Activated naive CD8-positive, alpha-beta T cell (primary cell): ENCODE measurements at regions not wholly inside any gene's neighbourhood (a gene's known extent, or its start where the extent isn't known, plus 50 kb on each side); places are given as distances from the start of the nearest gene placed in this dataset.
A peak's percentile ranks its signal among the peaks of the same experiment; 100 is the strongest.
"Not testable (repeated sequence)": the region's sequence is repeated elsewhere in the genome, so short reads cannot be mapped to it uniquely, and the experiment has no call there.

ENCODE experiments used
- H3K27ac Mint-ChIP-seq: one replicate; pipeline ENCODE4 v1.8.0; 2021; ENCODE audit warnings: mixed read lengths
- H3K27me3 Mint-ChIP-seq: one replicate; pipeline ENCODE4 v1.8.0; 2021; ENCODE audit warnings: mixed read lengths
- H3K36me3 Mint-ChIP-seq: one replicate; pipeline ENCODE4 v1.8.0; 2021; ENCODE audit warnings: mixed read lengths
- H3K4me1 Mint-ChIP-seq: one replicate; pipeline ENCODE4 v1.8.0; 2021; ENCODE audit warnings: low read depth, mixed read lengths
- H3K4me3 Mint-ChIP-seq: one replicate; pipeline ENCODE4 v1.8.0; 2021; ENCODE audit warnings: mild to moderate bottlenecking, mixed read lengths
- H3K9me3 Mint-ChIP-seq: one replicate; pipeline ENCODE4 v1.8.0; 2021; ENCODE audit warnings: low read depth, mixed read lengths

DNA sequence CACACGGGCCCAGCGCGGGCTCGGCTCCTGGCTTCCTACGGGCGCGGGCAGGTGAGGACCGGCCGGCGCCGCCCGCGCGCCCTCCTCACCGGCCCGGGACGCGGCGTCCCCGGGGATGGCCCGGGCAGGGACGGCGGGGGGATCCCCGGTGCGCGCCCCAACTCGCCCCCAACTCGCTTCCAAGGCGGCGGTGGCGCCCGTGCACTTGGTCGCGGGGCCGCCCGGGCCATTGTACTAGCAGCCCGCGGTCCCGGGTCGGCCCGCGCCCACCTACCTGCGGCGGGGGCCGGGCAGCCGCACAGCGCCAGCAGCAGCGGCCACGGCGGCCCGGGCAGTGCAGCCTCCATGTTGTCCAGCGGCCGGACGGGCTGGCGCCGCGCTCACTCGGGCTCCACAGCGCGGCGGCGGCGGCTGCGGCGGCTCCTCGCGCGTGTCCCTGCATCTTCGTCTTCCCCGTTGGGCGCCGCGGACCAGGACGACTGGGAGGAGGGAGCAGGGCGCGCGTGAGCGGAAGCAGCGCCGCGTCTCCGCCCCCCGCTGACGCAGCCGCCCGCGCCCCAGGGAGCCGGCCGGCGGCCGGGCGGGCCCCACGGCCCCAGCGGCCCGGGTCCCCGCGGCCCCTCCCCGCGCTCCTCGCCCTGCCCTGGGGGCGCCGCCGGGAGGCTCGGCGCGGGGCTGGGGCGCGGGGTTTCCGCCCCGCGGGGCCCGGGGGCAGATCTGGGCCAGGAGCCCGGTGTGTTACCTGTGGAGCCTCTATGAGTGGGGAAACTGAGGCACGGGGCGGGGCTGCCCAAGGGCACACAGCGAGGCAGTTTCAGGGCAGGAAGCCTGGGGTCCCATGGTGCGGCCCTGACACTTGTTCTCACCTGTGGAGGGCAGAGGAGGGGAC is 159.3 kb upstream of the GRK3 start:
- H3K9me3 Mint-ChIP-seq, result no peaks in the 10 kb centered on the region
- peak overlapping the region; percentile 38 for H3K27ac Mint-ChIP-seq
- H3K27me3 Mint-ChIP-seq, result no peaks in the 10 kb centered on the region
- no peaks in the 10 kb centered on the region for H3K36me3 Mint-ChIP-seq
- peak overlapping the region; percentile 80 for H3K4me3 Mint-ChIP-seq
- H3K4me1 Mint-ChIP-seq, result peaks cover 33% of the 10 kb centered on the region

DNA sequence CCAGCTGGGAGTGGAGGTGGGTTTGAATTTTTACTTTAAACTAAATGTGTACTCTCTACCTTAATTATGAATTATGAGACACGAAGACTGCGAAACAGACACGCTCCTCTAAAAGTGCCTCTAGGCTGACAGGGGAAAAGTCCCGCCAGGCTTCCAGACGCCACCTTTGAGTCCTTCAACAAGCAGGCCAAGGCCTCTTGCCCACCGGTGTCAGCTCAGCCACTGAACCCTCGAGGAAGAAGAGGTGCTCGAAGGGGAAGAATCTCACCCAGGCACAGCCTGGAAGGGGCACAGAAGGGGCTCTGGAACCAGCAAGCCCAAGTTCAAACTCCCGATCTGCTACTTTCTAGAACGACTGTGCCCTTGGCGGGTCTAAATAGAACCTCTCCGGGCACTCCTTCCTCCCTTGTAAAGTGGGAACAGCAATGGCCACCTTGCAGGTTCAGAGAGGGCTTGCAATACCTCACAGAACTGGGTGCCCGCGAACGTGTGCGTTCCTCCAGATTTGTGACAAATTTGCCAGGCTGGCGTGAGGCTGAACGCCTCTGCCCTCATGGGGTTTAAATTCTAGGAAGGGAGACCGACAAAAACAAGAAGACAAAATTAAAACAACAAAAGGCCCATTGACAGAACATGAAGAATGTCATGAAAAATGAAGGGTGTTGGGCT is 158.5 kb upstream of the GRK3 start:
- no peaks in the 10 kb centered on the region for H3K36me3 Mint-ChIP-seq
- no peaks in the 10 kb centered on the region for H3K27me3 Mint-ChIP-seq
- peak overlapping the region; percentile 38 for H3K27ac Mint-ChIP-seq
- H3K4me1 Mint-ChIP-seq, result peaks cover 35% of the 10 kb centered on the region
- H3K9me3 Mint-ChIP-seq, result no peaks in the 10 kb centered on the region
- peak overlapping the region; percentile 80 for H3K4me3 Mint-ChIP-seq

DNA sequence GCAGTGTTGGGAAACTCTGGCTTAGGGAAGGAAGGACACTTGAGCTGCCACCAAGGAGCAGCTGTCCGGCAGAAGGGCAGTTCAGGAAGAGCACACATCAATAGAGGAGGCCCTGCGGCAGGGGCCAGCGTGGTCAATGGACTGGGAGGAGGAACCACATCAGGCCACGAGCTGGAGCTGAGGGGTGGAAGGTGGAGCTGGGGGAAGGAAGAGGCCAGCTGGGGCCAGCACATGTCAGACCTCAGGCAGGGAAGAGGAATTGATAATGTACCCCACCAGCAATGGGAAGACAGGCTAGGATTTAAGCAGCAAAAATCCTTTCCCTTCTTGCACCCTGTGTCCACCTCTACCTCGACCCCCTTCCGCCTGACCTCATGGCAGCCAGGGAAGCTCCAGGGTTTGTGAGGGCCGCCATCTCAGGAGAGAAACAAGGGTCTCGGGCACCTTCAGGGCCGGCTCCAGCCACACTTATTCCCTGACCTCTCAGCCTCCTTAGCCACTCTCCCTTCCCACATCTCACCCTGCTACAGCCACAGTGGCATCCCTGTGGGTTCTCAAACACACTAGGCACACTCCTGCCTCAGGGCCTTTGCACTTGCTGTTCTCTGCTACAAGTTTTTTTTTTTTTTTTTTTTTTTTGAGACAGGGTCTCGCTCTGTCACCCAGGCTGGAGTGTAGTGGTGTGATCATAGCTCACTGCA is 157.8 kb upstream of the GRK3 start:
- Mint-ChIP-seq H3K9me3 (no peaks in the 10 kb centered on the region), H3K27ac (no peak overlapping the region), H3K36me3 (no peaks in the 10 kb centered on the region), H3K4me1 (peaks cover 31% of the 10 kb centered on the region), H3K27me3 (no peaks in the 10 kb centered on the region), H3K4me3 (peak overlapping the region; percentile 80)

DNA sequence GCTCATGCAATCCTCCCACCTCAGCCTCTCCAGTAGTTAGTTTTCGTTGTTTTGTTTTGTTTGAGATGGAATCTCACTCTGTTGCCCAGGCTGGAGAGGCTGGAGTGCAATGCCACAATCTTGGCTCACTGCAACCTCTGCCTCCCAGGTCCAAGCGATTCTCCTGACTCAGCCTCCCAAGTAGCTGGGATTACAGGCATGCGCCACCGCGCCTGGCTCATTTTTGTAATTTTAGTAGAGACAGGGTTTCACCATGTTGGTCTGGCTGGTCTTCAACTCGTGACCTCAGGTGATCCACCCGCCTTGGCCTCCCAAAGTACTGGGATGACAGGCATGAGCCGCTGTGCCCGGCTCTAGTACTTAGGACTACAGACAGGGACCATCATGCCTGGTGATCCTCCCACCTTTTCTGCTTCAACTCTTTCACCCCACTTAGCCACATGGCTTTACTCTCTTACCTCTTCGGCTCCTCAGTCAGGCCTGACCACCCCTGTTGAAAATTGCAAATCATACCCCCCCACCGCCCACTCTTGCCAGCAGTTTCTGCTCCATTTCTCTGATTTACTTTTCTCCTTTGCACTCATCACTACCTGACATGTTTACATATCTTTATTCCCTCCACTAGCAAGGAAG is 157.1 kb upstream of the GRK3 start:
- Mint-ChIP-seq H3K4me1 (peaks cover 24% of the 10 kb centered on the region), H3K27me3 (no peaks in the 10 kb centered on the region), H3K9me3 (no peaks in the 10 kb centered on the region), H3K27ac (peak overlapping the region; percentile 13), H3K4me3 (peak overlapping the region; percentile 80), H3K36me3 (no peaks in the 10 kb centered on the region)

DNA sequence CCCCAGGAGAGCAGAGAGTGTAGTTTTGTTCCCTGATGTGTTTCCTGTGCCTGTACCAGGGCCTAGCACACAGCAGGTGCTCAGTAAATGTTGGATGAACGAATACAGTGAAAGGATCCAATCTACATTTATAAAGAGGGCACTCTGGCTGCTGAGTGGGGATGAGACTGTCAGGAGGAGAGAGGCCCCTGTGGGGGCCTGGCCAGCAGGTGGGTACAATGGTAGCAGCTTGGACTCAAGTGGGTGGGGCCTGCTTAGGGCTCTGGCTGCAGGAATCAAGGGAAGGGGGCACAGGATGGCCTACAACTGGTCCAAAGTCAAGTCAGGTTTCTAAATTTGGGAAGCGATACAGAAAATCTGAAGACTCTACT is 156.6 kb upstream of the GRK3 start:
- no peak overlapping the region for H3K4me3 Mint-ChIP-seq
- H3K36me3 Mint-ChIP-seq, result no peaks in the 10 kb centered on the region
- no peaks in the 10 kb centered on the region for H3K9me3 Mint-ChIP-seq
- no peaks in the 10 kb centered on the region for H3K27me3 Mint-ChIP-seq
- H3K4me1 Mint-ChIP-seq, result peaks cover 22% of the 10 kb centered on the region
- peak overlapping the region; percentile 13 for H3K27ac Mint-ChIP-seq

DNA sequence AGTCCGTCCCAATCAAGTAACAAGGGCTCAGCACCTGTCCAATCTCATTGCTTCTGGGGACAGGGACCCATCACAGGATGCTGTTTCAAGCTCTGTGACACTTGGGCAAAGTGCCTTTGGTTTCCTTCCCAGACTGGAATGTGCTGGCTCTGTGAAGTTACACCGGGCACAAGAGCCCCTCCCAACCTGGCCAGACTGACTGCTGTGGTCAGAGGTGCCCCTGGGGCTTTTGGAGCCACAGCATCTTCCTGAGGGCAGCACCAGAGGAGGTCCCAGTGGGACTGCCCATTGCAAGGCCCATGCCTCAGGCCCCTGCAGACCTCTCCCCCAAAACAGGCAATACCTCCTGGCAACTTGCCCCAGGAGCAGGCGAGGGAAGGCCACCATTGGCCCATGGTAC is 155.2 kb upstream of the GRK3 start:
- Mint-ChIP-seq H3K27me3 (peaks cover 4% of the 10 kb centered on the region), H3K27ac (no peak overlapping the region), H3K4me1 (peaks cover 9% of the 10 kb centered on the region), H3K4me3 (no peak overlapping the region), H3K36me3 (no peaks in the 10 kb centered on the region), H3K9me3 (no peaks in the 10 kb centered on the region)

DNA sequence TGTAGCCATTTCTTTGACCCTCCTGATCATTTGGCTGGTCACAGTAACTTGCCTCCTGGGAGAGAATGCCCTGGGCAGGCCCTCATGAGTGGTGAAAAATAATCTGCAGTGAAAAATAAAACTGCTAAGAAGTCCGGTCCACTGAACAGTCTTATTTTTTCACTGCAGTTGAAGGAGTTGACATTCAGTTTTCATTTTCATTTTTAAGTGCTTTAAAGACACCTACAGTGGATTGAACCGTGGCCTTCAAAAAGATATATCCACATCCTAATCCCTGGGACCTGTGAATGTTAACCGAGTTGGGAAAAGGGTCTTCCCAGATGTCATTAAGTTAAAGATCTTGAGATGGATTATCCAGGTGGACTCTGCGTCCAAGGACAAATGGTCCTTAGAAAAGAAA is 153.6 kb upstream of the GRK3 start:
- no peaks in the 10 kb centered on the region for H3K9me3 Mint-ChIP-seq
- H3K36me3 Mint-ChIP-seq, result no peaks in the 10 kb centered on the region
- H3K4me3 Mint-ChIP-seq, result no peak overlapping the region
- H3K4me1 Mint-ChIP-seq, result peaks cover 6% of the 10 kb centered on the region
- peak overlapping the region; percentile 5 for H3K27ac Mint-ChIP-seq
- H3K27me3 Mint-ChIP-seq, result peaks cover 4% of the 10 kb centered on the region

DNA sequence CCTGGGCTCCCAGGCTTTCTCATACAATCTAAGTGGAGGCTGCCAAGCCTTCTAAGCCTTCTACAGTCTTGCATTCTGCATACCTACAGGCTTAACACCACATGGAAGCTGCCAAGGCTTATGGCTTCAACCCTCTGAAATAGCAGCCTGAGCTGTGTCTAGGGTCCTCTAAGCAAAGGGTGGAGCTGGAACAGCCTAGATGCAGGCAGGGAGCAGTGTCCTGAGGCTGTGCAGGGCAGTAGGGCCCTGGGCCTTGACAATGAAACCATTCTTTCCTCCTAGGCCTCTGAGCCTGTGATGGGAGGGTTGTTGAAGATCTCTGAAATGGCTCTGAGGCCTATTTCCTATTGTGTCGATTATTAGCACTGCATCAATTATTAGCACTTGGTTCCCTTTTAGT is 150.9 kb upstream of the GRK3 start:
- no peak overlapping the region for H3K4me3 Mint-ChIP-seq
- H3K27ac Mint-ChIP-seq, result no peak overlapping the region
- peaks cover 4% of the 10 kb centered on the region for H3K4me1 Mint-ChIP-seq
- H3K9me3 Mint-ChIP-seq, result no peaks in the 10 kb centered on the region
- H3K36me3 Mint-ChIP-seq, result no peaks in the 10 kb centered on the region
- peaks cover 6% of the 10 kb centered on the region for H3K27me3 Mint-ChIP-seq

DNA sequence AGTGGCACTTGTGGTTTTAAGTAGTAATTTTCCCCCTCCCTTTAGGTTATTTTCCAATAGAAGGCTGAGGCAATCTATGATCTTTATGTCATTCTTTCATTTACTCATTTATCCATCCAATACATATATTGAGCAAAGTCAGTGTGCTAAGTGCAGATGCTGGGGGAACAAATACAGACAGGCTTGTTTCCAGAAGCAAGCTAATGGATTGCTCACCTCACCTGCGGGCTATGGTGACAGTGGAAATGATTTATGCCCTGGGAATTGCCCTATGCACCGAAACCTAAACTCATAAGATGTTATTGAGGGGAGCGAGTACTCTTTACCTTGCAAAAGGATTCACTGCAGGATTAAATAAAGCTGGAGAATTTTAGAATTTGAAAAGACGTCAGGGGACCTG is 148.7 kb upstream of the GRK3 start:
- not testable (repeated sequence) for H3K4me3 Mint-ChIP-seq

DNA sequence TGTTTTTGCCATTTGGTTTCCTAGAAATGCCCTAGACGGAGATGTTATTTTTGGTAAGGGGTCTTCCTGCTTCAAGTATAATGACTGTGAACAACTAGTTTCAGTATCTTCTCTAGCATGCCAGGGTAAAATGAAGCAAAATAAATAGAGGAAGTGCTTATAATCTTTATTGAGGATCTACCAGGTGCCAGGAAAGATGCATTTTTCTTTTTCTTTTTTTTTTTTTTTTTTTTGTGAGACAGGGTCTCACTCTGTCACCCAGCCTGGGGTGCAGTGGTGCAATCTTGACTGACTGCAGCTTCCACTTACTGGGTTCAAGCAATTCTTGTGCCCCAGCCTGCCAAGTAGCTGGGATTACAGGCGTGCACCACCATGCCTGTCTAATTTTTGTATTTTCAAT is 146.6 kb upstream of the GRK3 start:
- H3K4me1 Mint-ChIP-seq, result peaks cover 26% of the 10 kb centered on the region
- not testable (repeated sequence) for H3K27ac Mint-ChIP-seq, H3K9me3 Mint-ChIP-seq, H3K36me3 Mint-ChIP-seq
- peak overlapping the region; percentile 27 for H3K4me3 Mint-ChIP-seq
- peaks cover 28% of the 10 kb centered on the region for H3K27me3 Mint-ChIP-seq

More for the DNA sequence above, 148.7 kb upstream of the GRK3 start:
- Mint-ChIP-seq H3K27me3 (peaks cover 16% of the 10 kb centered on the region), H3K4me1 (peaks cover 19% of the 10 kb centered on the region)
- not testable (repeated sequence) for H3K27ac Mint-ChIP-seq, H3K36me3 Mint-ChIP-seq, H3K9me3 Mint-ChIP-seq

DNA sequence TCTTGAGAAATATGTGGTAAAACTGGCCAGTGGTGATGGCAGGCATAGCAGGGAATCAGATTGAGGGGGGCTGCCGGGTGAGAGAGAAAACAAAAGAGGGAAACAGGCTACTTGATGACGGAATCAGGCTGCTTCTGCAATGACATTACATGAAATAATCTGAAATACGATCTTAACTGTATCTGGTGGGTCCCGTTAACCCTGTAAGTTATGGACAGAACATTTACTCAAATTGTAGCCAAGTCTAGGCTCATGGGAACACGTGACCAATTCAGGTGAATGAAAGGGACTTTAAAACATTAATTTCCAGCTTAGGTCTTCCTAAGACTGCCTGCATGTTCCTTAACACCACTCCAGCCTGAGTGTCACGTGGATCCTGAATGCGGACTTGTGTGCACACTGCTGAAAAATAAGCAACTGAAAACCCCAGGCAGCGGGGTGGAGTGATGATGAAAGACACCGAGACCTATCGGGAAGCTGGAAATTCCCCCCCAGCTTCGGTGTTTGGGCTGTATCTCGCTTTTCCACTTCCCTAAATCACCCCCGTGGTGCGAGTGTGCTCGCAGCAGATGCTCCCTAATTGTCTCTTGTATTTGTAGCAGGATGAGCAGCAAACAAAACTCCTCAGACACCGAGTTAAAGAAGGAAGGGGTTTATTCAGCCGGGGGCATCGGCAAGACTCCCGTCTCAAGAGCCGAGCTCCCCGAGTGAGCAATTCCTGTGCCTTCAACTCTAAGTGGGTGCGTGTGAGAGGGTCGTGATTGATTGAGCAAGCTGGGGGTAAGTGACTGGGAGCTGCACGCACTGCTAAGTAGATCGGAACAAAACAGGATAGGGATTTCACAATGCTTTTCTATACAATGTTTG is 145.0 kb upstream of the GRK3 start:
- H3K27me3 Mint-ChIP-seq, result peaks cover 33% of the 10 kb centered on the region
- no peaks in the 10 kb centered on the region for H3K36me3 Mint-ChIP-seq
- peak overlapping the region; percentile 76 for H3K4me3 Mint-ChIP-seq
- H3K27ac Mint-ChIP-seq, result no peak overlapping the region
- H3K9me3 Mint-ChIP-seq, result no peaks in the 10 kb centered on the region
- peaks cover 26% of the 10 kb centered on the region for H3K4me1 Mint-ChIP-seq

DNA sequence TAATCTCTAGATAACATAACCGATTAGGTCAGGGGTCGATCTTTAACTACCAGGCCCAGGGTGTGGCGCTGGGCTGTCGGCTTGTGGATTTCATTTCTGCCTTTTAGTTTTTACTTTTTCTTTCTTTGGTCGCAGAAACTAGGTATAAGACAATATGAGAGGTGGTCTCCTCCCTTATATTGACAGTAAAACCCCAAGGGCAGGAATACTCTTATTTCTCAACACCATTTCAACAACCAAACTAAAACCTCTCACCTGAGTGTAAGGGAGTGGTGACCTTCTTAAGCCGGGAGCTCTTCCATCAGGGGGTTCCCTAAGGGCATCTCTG is 144.4 kb upstream of the GRK3 start:
- H3K27me3 Mint-ChIP-seq, result peaks cover 36% of the 10 kb centered on the region
- H3K27ac Mint-ChIP-seq, H3K36me3 Mint-ChIP-seq, H3K9me3 Mint-ChIP-seq: not testable (repeated sequence)
- H3K4me1 Mint-ChIP-seq, result peaks cover 26% of the 10 kb centered on the region
- H3K4me3 Mint-ChIP-seq, result peak overlapping the region; percentile 76

DNA sequence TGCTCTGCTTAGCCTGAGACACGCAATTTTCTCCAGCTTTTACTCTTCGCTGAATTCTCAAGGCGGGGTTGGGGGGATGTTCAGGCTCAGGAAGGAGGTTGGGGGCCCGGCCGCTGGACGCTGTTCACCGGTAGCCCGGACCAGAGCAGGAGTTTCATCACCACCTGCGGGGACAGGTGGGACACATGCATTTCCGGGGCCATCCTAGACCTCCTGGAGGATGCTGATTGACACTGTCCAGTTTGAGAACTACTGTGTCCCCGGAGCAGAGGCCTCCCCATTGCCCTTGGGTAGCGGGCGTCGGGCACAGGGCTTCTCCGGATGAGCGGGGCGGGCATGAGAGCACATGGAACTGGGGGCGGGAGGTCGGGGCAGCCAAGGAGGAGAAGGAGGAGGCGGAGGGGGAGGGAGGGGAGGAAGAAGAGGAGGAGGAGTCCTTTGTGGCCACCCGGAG is 144.0 kb upstream of the GRK3 start:
- peaks cover 36% of the 10 kb centered on the region for H3K27me3 Mint-ChIP-seq
- H3K36me3 Mint-ChIP-seq, result no peaks in the 10 kb centered on the region
- H3K27ac Mint-ChIP-seq, result no peak overlapping the region
- H3K4me3 Mint-ChIP-seq, result peak overlapping the region; percentile 76
- H3K4me1 Mint-ChIP-seq, result peaks cover 26% of the 10 kb centered on the region
- no peaks in the 10 kb centered on the region for H3K9me3 Mint-ChIP-seq
